HCT116 (cell line): ENCODE measurements at regions not wholly inside any gene's neighbourhood (a gene's known extent, or its start where the extent isn't known, plus 50 kb on each side); places are given as distances from the start of the nearest gene placed in this dataset.

ENCODE experiments used
- ATAC-seq: fragments of 200-7000 bp; cut with Tn5 transposase; 2 replicates; pipeline ENCODE4 v1.9.1; 2020; ENCODE audit warnings: mild to moderate bottlenecking, moderate library complexity
- BruUV-seq: library from RNA; stranded (reverse); fragments of 400-500 nt; replicated peaks from 2 replicates; lab custom pipeline; 2021; lab: Mats Ljungman, UMichigan
- CTCF ChIA-PET: fragments of 300-600 bp; sonication (Branson Sonifier 250); formaldehyde crosslinking; loops from one replicate; lab custom pipeline; 2021; ENCODE audit warnings: antibody characterized with exemption; lab: Charles Lee
- POLR2A ChIA-PET: fragments of 300-600, 350-600 bp; sonication (Branson Sonifier 250); formaldehyde crosslinking; loops from one replicate; lab custom pipeline; 2021; ENCODE audit warnings: antibody characterized with exemption; lab: Charles Lee
- RAD21 ChIA-PET, 2 experiments: fragments of 300-600 bp; sonication (Branson Sonifier 250); formaldehyde crosslinking; loops; one replicate each; lab custom pipeline; 2023; ENCODE audit warnings: low total read pairs in 2 of 2; ENCODE audit not compliant: uncharacterized antibody in 2 of 2, unreplicated experiment in 2 of 2, low non-redundant PET in 1 of 2; lab: Charles Lee
- DNase-seq: peaks from one replicate; pipeline ENCODE4 v3.0.0-alpha.2; 2010; ENCODE audit warnings: low read depth, low spot score
- H2AFZ ChIP-seq: fragments of 200-600 bp; shearing (Covaris generic), sonication (generic); 2 replicates; pipeline ENCODE4 v1.6.1; 2017; ENCODE audit warnings: low read depth, mixed run types, mixed read lengths, antibody characterized with exemption, low read length; ENCODE audit not compliant: poor library complexity, severe bottlenecking
- H3K27ac ChIP-seq: 2 replicates; pipeline ENCODE4 v1.5.1; 2012; ENCODE audit warnings: low read depth, low read length
- H3K27me3 ChIP-seq: fragments of 200-600 bp; sonication (generic); 2 replicates; pipeline ENCODE4 v1.6.1; 2016; ENCODE audit warnings: mixed run types, low read length, mixed read lengths; ENCODE audit not compliant: insufficient read depth
- H3K36me3 ChIP-seq, 2 experiments: fragments of 200-500 bp in 1 of 2; fragments of 200-600 bp in 1 of 2; sonication (Bioruptor generic) in 1 of 2; sonication (generic) in 1 of 2; 2 replicates each; pipeline versions ENCODE4 v1.5.1 to v1.6.1; 2014 to 2016; ENCODE audit warnings: low read length in 2 of 2, inconsistent platforms in 1 of 2, mixed read lengths in 1 of 2, mixed run types in 1 of 2; ENCODE audit not compliant: insufficient read depth in 2 of 2, control insufficient read depth in 1 of 2
- H3K4me1 ChIP-seq, 2 experiments: fragments of 200-600 bp in 1 of 2; sonication (generic) in 1 of 2; 2 replicates each; pipeline versions ENCODE4 v1.5.1 to v1.6.1; 2012 to 2017; ENCODE audit warnings: low read length in 2 of 2, inconsistent platforms in 1 of 2, mild to moderate bottlenecking in 1 of 2, mixed read lengths in 1 of 2, mixed run types in 1 of 2, moderate library complexity in 1 of 2; ENCODE audit not compliant: insufficient read depth in 2 of 2, control insufficient read depth in 1 of 2
- H3K4me2 ChIP-seq: fragments of 200-600 bp; sonication (generic); 2 replicates; pipeline ENCODE4 v1.6.1; 2017; ENCODE audit warnings: mixed run types, low read length, mixed read lengths
- H3K4me3 ChIP-seq, 2 experiments: fragments of 200-600 bp in 1 of 2; sonication (generic) in 1 of 2; replicated peaks in 1 of 2; 2 replicates each; pipeline ENCODE4 v1.5.1; 2011 to 2016; ENCODE audit warnings: low read length in 2 of 2, control low read depth in 1 of 2, low read depth in 1 of 2, mild to moderate bottlenecking in 1 of 2, mixed read lengths in 1 of 2, mixed run types in 1 of 2
- H3K79me2 ChIP-seq: fragments of 200-600 bp; sonication (generic); 2 replicates; pipeline ENCODE4 v1.6.1; 2017; ENCODE audit warnings: mild to moderate bottlenecking, mixed run types, low read length, moderate library complexity, mixed read lengths; ENCODE audit not compliant: insufficient read depth
- H3K9ac ChIP-seq: fragments of 200-600 bp; sonication (generic); 2 replicates; pipeline ENCODE4 v1.6.1; 2016; ENCODE audit warnings: low read length, mixed read lengths
- H3K9me2 ChIP-seq: fragments of 200-600 bp; sonication (generic), shearing (Covaris generic); 2 replicates; pipeline ENCODE4 v1.6.1; 2017; ENCODE audit warnings: mixed run types, mild to moderate bottlenecking, moderate library complexity; ENCODE audit not compliant: insufficient read depth
- H3K9me3 ChIP-seq, 2 experiments: fragments of 200-500 bp in 1 of 2; fragments of 200-600 bp in 1 of 2; sonication (Bioruptor generic) in 1 of 2; sonication (generic) in 1 of 2; 2 replicates each; pipeline ENCODE4 v1.6.1; 2014 to 2017; ENCODE audit warnings: low read length in 2 of 2, mixed read lengths in 2 of 2, inconsistent platforms in 1 of 2, low read depth in 1 of 2, mild to moderate bottlenecking in 1 of 2, mixed run types in 1 of 2, moderate library complexity in 1 of 2; ENCODE audit not compliant: control insufficient read depth in 1 of 2, insufficient read depth in 1 of 2
- H4K20me1 ChIP-seq: fragments of 200-600 bp; sonication (generic), shearing (Covaris generic); 2 replicates; pipeline ENCODE4 v1.6.1; 2017; ENCODE audit warnings: mixed run types, mild to moderate bottlenecking, moderate library complexity; ENCODE audit not compliant: insufficient read depth
- ATF3 ChIP-seq: IDR thresholded peaks from 2 replicates; pipeline ENCODE4 v1.6.1; 2012
- EZH2 ChIP-seq: fragments of 200-600 bp; sonication (generic); IDR thresholded peaks from 2 replicates; pipeline ENCODE4 v1.6.1; 2017; ENCODE audit warnings: antibody characterized with exemption, mixed run types
- EZH2phosphoT487 ChIP-seq: fragments of 200-600 bp; IDR thresholded peaks from 2 replicates; pipeline ENCODE4 v1.6.1; 2018; ENCODE audit warnings: antibody characterized with exemption, borderline replicate concordance
- FOSL1 ChIP-seq: IDR thresholded peaks from 2 replicates; pipeline ENCODE4 v1.6.1; 2012; ENCODE audit warnings: low read depth
- MAX ChIP-seq: IDR thresholded peaks from 2 replicates; pipeline ENCODE4 v1.6.1; 2012
- YY1 ChIP-seq: IDR thresholded peaks from 2 replicates; pipeline ENCODE4 v1.6.1; 2011; ENCODE audit warnings: low read length, low read depth, moderate library complexity, mild to moderate bottlenecking; ENCODE audit not compliant: insufficient replicate concordance; ENCODE audit errors: extremely low read depth
- intact Hi-C: fragments of 100-400 bp; cut with micrococcal nuclease; formaldehyde crosslinking; loops from 2 replicates; pipeline ENCODE4 v1.10.0; 2022
- TF ChIP-seq, protein P1 (sequence below): IDR thresholded peaks from 2 replicates; pipeline ENCODE4 v1.6.1; 2011; ENCODE audit warnings: mild to moderate bottlenecking, low read length, moderate library complexity; ENCODE audit not compliant: insufficient replicate concordance; ENCODE audit errors: extremely low read depth
- TF ChIP-seq, protein P2 (sequence below): IDR thresholded peaks from 2 replicates; pipeline ENCODE4 v1.6.1; 2012; ENCODE audit warnings: low read depth

- no peak for DNase-seq
- RAD21 ChIA-PET: no interaction called here
- Histone ChIP-seq H3K36me3 (no peaks in the 10 kb centered on the region), H2AFZ (no peak overlapping the region), H3K27ac (no peak overlapping the region), H3K27me3 (no peaks in the 10 kb centered on the region), H3K79me2 (no peaks in the 10 kb centered on the region), H3K9me3 (no peaks in the 10 kb centered on the region), H3K9ac (no peak overlapping the region), H4K20me1 (no peaks in the 10 kb centered on the region), H3K4me3 (no peak overlapping the region), H3K4me2 (no peak overlapping the region), H3K4me1 (no peaks in the 10 kb centered on the region), H3K9me2 (no peaks in the 10 kb centered on the region)
- TF ChIP-seq YY1: no peak
- no peak for TF ChIP-seq ATF3
- no peak for TF ChIP-seq MAX
- TF ChIP-seq EZH2phosphoT487: no peak
- TF ChIP-seq, protein P1, sequence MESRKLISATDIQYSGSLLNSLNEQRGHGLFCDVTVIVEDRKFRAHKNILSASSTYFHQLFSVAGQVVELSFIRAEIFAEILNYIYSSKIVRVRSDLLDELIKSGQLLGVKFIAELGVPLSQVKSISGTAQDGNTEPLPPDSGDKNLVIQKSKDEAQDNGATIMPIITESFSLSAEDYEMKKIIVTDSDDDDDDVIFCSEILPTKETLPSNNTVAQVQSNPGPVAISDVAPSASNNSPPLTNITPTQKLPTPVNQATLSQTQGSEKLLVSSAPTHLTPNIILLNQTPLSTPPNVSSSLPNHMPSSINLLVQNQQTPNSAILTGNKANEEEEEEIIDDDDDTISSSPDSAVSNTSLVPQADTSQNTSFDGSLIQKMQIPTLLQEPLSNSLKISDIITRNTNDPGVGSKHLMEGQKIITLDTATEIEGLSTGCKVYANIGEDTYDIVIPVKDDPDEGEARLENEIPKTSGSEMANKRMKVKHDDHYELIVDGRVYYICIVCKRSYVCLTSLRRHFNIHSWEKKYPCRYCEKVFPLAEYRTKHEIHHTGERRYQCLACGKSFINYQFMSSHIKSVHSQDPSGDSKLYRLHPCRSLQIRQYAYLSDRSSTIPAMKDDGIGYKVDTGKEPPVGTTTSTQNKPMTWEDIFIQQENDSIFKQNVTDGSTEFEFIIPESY: no peak
- TF ChIP-seq, protein P2, sequence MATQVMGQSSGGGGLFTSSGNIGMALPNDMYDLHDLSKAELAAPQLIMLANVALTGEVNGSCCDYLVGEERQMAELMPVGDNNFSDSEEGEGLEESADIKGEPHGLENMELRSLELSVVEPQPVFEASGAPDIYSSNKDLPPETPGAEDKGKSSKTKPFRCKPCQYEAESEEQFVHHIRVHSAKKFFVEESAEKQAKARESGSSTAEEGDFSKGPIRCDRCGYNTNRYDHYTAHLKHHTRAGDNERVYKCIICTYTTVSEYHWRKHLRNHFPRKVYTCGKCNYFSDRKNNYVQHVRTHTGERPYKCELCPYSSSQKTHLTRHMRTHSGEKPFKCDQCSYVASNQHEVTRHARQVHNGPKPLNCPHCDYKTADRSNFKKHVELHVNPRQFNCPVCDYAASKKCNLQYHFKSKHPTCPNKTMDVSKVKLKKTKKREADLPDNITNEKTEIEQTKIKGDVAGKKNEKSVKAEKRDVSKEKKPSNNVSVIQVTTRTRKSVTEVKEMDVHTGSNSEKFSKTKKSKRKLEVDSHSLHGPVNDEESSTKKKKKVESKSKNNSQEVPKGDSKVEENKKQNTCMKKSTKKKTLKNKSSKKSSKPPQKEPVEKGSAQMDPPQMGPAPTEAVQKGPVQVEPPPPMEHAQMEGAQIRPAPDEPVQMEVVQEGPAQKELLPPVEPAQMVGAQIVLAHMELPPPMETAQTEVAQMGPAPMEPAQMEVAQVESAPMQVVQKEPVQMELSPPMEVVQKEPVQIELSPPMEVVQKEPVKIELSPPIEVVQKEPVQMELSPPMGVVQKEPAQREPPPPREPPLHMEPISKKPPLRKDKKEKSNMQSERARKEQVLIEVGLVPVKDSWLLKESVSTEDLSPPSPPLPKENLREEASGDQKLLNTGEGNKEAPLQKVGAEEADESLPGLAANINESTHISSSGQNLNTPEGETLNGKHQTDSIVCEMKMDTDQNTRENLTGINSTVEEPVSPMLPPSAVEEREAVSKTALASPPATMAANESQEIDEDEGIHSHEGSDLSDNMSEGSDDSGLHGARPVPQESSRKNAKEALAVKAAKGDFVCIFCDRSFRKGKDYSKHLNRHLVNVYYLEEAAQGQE: no peak
- TF ChIP-seq EZH2: no peak
- no peak for TF ChIP-seq FOSL1
- no TSS peak for BruUV-seq
- POLR2A ChIA-PET: no interaction called here
- CTCF ChIA-PET: no interaction called here
- no peak for ATAC-seq
- intact Hi-C loops: no loop called here
Measured at GRCh38 chr2:198711484-198711883, 746.3 kb downstream of the SATB2 start.
